ENCODE measurements at regions not wholly inside any gene's neighbourhood (a gene's known extent, or its start where the extent isn't known, plus 50 kb on each side); places are given as distances from the start of the nearest gene placed in this dataset.

GRCh38 chr9:11003836-11004235 lies 391.0 kb upstream of the PTPRD start:
- H2AFZ ChIP-seq: no peak overlapping the region
- H3K9me2 ChIP-seq (replicated peaks; ENCODE audit: insufficient read depth): no peaks in the 10 kb centered on the region
- H4K20me1 ChIP-seq (ENCODE audit: insufficient read depth, poor library complexity, severe bottlenecking): no peaks in the 10 kb centered on the region
- no peak for DNase-seq (ENCODE audit: low spot score)
- 93% methylated on average over 4 of the region's 4 CpGs for WGBS (ENCODE audit: low lambda C conversion rate, missing lambda C conversion rate)
- H3K79me2 ChIP-seq: no peaks in the 10 kb centered on the region
- H3K9me3 ChIP-seq (ENCODE audit: low read depth): no peaks in the 10 kb centered on the region
- H3K27ac ChIP-seq: no peak overlapping the region
- no peaks in the 10 kb centered on the region for H3K27me3 ChIP-seq
- no peaks in the 10 kb centered on the region for H3K4me1 ChIP-seq (ENCODE audit: insufficient read depth)
- TF ChIP-seq EZH2 (IDR thresholded peaks at IDR 0.05; ENCODE audit: borderline replicate concordance) (no peak), EZH2phosphoT487 (IDR thresholded peaks at IDR 0.05; ENCODE audit: low read depth, severe bottlenecking, unreplicated experiment) (no peak)
- TF ChIP-seq, protein P1, sequence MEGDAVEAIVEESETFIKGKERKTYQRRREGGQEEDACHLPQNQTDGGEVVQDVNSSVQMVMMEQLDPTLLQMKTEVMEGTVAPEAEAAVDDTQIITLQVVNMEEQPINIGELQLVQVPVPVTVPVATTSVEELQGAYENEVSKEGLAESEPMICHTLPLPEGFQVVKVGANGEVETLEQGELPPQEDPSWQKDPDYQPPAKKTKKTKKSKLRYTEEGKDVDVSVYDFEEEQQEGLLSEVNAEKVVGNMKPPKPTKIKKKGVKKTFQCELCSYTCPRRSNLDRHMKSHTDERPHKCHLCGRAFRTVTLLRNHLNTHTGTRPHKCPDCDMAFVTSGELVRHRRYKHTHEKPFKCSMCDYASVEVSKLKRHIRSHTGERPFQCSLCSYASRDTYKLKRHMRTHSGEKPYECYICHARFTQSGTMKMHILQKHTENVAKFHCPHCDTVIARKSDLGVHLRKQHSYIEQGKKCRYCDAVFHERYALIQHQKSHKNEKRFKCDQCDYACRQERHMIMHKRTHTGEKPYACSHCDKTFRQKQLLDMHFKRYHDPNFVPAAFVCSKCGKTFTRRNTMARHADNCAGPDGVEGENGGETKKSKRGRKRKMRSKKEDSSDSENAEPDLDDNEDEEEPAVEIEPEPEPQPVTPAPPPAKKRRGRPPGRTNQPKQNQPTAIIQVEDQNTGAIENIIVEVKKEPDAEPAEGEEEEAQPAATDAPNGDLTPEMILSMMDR (IDR thresholded peaks at IDR 0.05; ENCODE audit: poor library complexity): no peak
- no peak overlapping the region for H3K4me3 ChIP-seq
- no peaks in the 10 kb centered on the region for H3K36me3 ChIP-seq (replicated peaks; ENCODE audit: insufficient read depth, low read depth)
- no peak overlapping the region for H3K4me2 ChIP-seq

DNA sequence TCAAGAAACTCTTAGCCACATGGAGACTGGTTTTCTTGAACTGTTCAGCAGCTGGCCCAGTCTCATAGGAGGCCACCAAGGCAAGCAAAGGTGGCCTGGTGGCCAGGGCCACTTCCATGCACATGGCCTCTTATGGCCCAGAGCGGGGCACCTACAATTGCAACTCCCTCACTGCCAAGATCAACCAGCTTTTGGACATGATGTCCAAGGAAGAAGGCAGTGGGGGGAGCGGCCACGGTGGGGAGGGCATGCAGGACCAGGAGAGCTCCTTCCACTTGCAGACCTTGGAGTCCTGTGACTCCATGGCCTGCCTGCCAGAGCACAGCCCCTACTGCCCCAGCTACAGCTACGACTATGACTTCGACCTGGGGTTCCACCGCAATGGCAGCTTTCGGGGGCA lies 398.9 kb upstream of the PTPRD start:
- no peaks in the 10 kb centered on the region for H3K79me2 ChIP-seq
- no peaks in the 10 kb centered on the region for H3K9me3 ChIP-seq (ENCODE audit: low read depth)
- H3K4me1 ChIP-seq (ENCODE audit: insufficient read depth): no peaks in the 10 kb centered on the region
- no peaks in the 10 kb centered on the region for H3K9me2 ChIP-seq (replicated peaks; ENCODE audit: insufficient read depth)
- H4K20me1 ChIP-seq (ENCODE audit: insufficient read depth, poor library complexity, severe bottlenecking): no peaks in the 10 kb centered on the region
- 95% methylated on average over 7 of the region's 7 CpGs for WGBS (ENCODE audit: low lambda C conversion rate, missing lambda C conversion rate)
- H3K27ac ChIP-seq: no peak overlapping the region
- no peak overlapping the region for H3K4me2 ChIP-seq
- no peaks in the 10 kb centered on the region for H3K36me3 ChIP-seq (replicated peaks; ENCODE audit: insufficient read depth, low read depth)
- DNase-seq (ENCODE audit: low spot score): no peak
- no peak overlapping the region for H3K4me3 ChIP-seq
- TF ChIP-seq, protein P1 (IDR thresholded peaks at IDR 0.05; ENCODE audit: poor library complexity): no peak
- TF ChIP-seq EZH2phosphoT487 (IDR thresholded peaks at IDR 0.05; ENCODE audit: low read depth, severe bottlenecking, unreplicated experiment): no peak
- TF ChIP-seq EZH2 (IDR thresholded peaks at IDR 0.05; ENCODE audit: borderline replicate concordance): no peak
- H3K27me3 ChIP-seq: no peaks in the 10 kb centered on the region
- H2AFZ ChIP-seq: no peak overlapping the region

GRCh38 chr9:11016081-11016480 lies 403.3 kb upstream of the PTPRD start:
- no peak overlapping the region for H2AFZ ChIP-seq
- DNase-seq (ENCODE audit: low spot score): no peak

More at GRCh38 chr9:11016081-11016480, 403.3 kb upstream of the PTPRD start:
- no peaks in the 10 kb centered on the region for H3K4me1 ChIP-seq (ENCODE audit: insufficient read depth)
- no peak overlapping the region for H3K4me2 ChIP-seq
- H4K20me1 ChIP-seq (ENCODE audit: insufficient read depth, poor library complexity, severe bottlenecking): no peaks in the 10 kb centered on the region
- no peaks in the 10 kb centered on the region for H3K9me3 ChIP-seq (ENCODE audit: low read depth)
- 93% methylated on average over 2 of the region's 2 CpGs for WGBS (ENCODE audit: low lambda C conversion rate, missing lambda C conversion rate)
- no peaks in the 10 kb centered on the region for H3K27me3 ChIP-seq
- H3K79me2 ChIP-seq: no peaks in the 10 kb centered on the region
- no peak overlapping the region for H3K4me3 ChIP-seq
- no peaks in the 10 kb centered on the region for H3K36me3 ChIP-seq (replicated peaks; ENCODE audit: insufficient read depth, low read depth)
- H3K27ac ChIP-seq: no peak overlapping the region
- no peak for TF ChIP-seq EZH2 (IDR thresholded peaks at IDR 0.05; ENCODE audit: borderline replicate concordance)
- no peak for TF ChIP-seq EZH2phosphoT487 (IDR thresholded peaks at IDR 0.05; ENCODE audit: low read depth, severe bottlenecking, unreplicated experiment)
- TF ChIP-seq, protein P1 (IDR thresholded peaks at IDR 0.05; ENCODE audit: poor library complexity): no peak
- no peaks in the 10 kb centered on the region for H3K9me2 ChIP-seq (replicated peaks; ENCODE audit: insufficient read depth)

Data from hepatocyte (in vitro differentiated cells).